GM18907 (cell line): ENCODE measurements at regions not wholly inside any gene's neighbourhood (a gene's known extent, or its start where the extent isn't known, plus 50 kb on each side); places are given as distances from the start of the nearest gene placed in this dataset.
A peak's percentile ranks its signal among the peaks of the same experiment; 100 is the strongest.

Experiments
- ATAC-seq: cut with Tn5 transposase; IDR thresholded peaks from one replicate; pipeline ENCODE4 v1.9.1; 2021; ENCODE audit warnings: mild to moderate bottlenecking, moderate library complexity; ENCODE audit not compliant: unreplicated experiment

- no peak for ATAC-seq
Measured at GRCh38 chr3:158961911-158962310, 160.1 kb downstream of the MFSD1 start.

DNA sequence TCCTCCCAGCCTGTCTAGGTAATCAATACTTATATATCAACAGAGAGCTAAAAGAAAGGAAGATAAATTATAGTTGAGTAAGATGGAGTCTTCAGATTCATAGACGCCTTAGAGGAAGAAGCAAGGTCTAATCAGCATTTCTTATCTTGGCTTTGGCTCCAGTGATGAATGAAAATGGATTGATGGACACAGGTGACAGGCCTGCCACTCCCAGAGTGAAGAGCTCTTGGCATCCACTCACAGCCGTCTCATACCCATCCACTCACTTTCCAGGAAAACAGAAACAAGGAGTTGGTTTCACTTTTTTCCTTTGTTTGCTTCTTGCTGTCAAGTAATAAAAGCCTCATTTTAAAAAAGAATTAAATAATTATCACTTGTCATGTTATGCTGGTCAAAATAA is 168.2 kb downstream of the MFSD1 start:
- ATAC-seq: no peak

DNA sequence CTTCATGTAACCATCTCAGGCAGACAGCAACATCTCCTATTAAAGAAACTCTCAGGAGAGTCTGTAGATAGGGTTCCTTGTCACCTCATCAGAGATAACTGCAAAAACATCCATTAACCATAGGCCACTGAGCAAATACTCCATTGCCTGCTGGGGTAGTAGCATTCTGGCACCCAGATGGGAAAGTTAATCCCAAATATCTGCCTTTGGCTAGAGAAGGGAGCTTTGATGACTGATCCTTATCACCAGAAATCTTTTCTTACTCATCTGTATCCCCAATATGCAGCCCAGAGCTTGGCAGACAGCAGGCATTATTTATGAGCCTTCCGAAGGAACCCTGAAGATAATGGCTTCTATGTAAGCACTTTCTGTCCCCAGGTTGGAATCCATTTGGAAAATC is 173.1 kb downstream of the MFSD1 start:
- no peak for ATAC-seq

DNA sequence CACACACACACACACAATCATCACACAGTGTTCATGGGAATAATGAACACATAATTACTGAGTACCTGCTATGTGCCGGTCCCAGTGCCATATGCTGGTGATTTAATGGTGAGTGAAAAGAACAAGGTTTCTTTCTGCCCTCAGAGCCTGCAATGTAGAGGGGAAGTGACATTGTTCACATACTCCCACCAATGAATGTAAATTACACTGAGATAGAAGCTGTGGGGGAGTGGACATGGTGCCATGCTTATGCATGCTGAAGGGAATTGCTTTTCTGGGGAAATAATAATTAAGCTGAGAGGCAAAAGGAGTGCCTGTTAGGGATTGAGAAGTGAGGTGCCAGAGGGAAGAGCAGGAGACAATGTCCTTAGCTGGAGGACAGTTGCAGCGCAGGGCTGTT is 175.1 kb downstream of the MFSD1 start:
- no peak for ATAC-seq

DNA sequence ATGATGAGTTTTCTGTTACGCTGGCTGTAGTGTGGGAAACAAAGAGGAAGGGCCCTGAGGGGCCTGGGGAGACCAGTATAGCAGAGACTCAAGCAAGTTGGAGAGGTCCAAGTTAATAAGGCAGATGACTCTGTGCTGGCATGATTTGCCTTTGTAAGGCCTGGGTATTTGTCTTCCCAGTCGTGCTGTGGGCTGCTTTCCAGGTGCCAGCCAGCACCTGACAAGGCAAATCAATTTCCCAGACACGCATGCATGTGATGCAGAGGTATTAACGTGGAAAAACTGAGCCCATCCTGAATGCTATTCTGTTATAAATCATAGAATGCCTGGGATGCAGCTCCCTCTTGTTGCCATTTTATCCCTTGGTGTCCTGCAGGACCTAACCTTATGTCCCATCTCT is 175.6 kb downstream of the MFSD1 start:
- ATAC-seq: no peak

GRCh38 chr3:158983216-158984099 is 181.6 kb downstream of the MFSD1 start:
- ATAC-seq: no peak

- ATAC-seq: no peak
Measured at GRCh38 chr3:158991146-158991705, 189.4 kb downstream of the MFSD1 start.

GRCh38 chr3:158992463-158992862 is 190.6 kb downstream of the MFSD1 start:
- ATAC-seq: no peak

GRCh38 chr3:158994386-158994785 is 192.5 kb downstream of the MFSD1 start:
- no peak for ATAC-seq

GRCh38 chr3:159001711-159002110 is 199.9 kb downstream of the MFSD1 start:
- no peak for ATAC-seq

DNA sequence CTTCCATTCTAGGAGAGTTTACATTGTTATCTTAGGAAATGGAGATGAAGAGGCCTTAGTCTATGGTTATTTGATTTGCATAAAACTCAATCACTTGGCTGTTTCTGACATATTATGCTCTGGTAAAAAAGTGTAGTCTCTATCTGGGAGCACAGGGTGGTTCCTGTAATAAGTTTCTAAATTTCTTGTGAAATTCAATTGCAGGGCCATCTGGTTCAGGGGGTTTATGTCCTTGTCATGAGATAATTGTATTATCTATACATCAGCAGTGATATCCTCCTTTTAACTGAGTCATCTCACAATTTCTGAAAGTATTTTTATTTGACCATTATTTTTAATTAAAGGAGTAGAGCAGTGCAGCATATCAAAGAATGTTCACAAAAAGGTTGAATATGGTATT is 203.3 kb downstream of the MFSD1 start:
- ATAC-seq: no peak

- no peak for ATAC-seq
Measured at GRCh38 chr3:159007331-159007730, 205.5 kb downstream of the MFSD1 start.

DNA sequence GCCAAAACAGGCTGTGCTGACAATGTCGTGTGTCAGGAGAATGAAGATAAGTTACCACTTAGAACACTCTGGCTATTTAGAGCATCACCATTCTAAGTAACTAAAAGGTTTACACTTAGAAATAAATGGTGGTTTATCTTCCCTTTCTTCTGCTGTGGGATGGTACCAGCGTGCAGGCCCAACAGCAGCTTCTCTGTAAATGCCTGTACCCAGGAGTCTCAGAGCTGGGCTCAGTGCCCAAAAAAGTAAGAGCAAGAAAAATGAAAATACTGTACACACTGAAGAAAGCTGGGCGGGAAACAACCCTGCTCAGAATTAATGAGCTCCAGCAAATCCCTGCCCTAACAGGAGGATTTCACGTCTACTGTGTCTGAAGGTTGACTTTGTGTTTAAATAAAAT is 206.5 kb downstream of the MFSD1 start:
- ATAC-seq: no peak

DNA sequence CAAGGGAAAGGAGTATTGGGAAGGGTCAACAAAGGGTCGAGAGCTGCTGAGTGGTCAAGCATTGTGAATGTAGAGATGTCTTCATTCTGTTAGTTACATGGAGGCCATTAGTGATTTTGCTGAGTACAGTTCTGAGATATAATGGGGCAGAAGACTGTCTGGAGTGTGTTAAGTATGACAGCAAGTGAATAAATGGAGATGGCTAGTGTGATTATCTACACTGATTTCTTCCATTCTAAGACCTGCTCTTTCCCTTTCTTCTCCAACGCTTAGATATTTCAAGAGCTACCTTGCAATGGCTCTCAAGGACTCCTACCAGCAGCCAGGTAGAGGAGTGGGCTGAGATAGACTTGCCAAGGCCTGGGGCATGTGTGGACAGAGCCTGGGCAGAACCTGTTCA is 216.5 kb downstream of the MFSD1 start:
- no peak for ATAC-seq

- ATAC-seq: no peak
Measured at GRCh38 chr3:159025733-159026132, 223.9 kb downstream of the MFSD1 start.

- ATAC-seq: no peak
Measured at GRCh38 chr3:159026510-159026909, 224.7 kb downstream of the MFSD1 start.

- no peak for ATAC-seq
Measured at GRCh38 chr3:159028706-159029105, 226.9 kb downstream of the MFSD1 start.

DNA sequence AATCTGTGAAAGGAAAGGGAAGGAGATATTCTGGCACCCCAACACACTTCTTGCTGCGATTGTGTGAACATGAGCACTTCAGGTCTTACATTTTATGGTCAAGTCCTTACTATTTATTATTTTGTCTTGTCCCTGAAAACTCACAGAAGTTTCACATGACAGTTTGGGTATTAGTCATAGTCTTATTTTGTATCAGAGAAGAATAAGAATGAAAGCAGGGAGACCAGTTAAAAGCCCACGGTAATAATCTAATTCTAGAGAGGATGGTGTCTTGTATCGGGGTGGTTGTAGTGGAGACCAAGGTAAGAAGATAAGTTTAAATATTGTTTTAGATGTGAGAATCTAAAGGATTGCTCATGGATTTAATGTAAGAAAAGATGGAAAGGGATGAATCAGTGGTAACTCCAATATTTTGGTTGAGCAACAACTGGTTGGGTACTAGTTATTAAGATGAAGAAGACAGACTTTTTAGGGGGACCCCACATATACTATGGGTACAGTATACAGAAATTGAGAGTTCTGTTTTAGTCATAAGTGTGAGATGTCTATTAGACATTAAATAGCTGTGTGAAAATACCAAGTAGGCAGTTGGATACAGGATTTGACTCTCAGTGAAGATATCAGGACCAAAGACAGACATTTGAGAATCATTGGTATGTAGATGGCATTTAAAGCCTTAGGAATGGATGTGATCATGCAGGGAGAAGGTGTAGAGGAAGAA is 227.6 kb downstream of the MFSD1 start:
- peak; percentile 88 for ATAC-seq

DNA sequence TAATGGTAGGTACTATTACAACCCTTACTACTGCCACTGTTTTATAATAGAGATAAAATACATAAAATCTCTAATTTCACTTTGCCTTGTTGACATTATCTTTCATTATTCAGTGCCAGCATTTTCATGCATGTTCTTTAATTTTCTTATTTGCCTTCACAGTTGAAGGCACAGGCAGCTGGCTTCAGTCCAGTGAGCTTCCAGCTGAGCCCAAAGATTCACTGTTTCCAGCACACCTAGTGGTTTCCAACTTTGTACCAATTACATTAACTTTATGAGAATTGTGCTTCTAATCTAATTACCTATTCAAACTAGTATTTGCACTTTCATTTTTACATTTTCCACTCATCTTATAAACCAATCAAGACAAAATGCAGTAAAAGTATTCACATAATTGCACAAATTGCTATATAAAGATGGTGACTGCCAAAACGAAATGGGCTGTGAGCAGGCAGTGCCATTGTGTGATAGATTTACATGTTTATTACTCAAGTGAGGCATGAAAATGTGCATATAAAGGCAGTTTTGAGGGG is 228.3 kb downstream of the MFSD1 start:
- ATAC-seq: no peak

GRCh38 chr3:159030886-159031679 is 229.2 kb downstream of the MFSD1 start:
- ATAC-seq: no peak

- ATAC-seq: no peak
Measured at GRCh38 chr3:159032311-159032710, 230.5 kb downstream of the MFSD1 start.
